K562 (cell line): ENCODE measurements at regions not wholly inside any gene's neighbourhood (a gene's known extent, or its start where the extent isn't known, plus 50 kb on each side); places are given as distances from the start of the nearest gene placed in this dataset.

Source experiments
- ATAC-seq: fragments of 200-7000 bp; cut with Tn5 transposase; 3 replicates; pipeline ENCODE4 v1.9.1; 2020; ENCODE audit warnings: moderate library complexity
- BruUV-seq: library from RNA; stranded (reverse); fragments of 400-500 nt; replicated peaks from 2 replicates; lab custom pipeline; 2021; lab: Mats Ljungman, UMichigan
- CTCF ChIA-PET: fragments of 300-600 bp; formaldehyde crosslinking; extraction: SDS; loops from one replicate; lab custom pipeline; 2021; ENCODE audit warnings: low intra/inter-chr PET ratio; lab: Yijun Ruan, JAX
- POLR2A ChIA-PET: fragments of 300-600, 350-650 bp; sonication (Branson Sonifier 250); formaldehyde crosslinking; extraction: SDS; loops from one replicate; lab custom pipeline; 2021; ENCODE audit warnings: antibody characterized with exemption, inconsistent platforms; lab: Yijun Ruan, JAX
- DNase-seq, 4 experiments: peaks; one replicate each; pipeline versions ENCODE4 v3.0.0 to v3.0.0-alpha.2; 2011 to 2018; ENCODE audit warnings: low spot score in 3 of 4, mixed read lengths in 3 of 4; ENCODE audit errors: extremely low read depth in 1 of 4
- FAIRE-seq: peaks from 2 replicates; lab custom pipeline; 2011; peaks lifted over from hg19 to GRCh38; lab: Jason Lieb, UNC
- H2AFZ ChIP-seq: 2 replicates; pipeline ENCODE4 v1.6.0; 2011; ENCODE audit warnings: low read depth, low read length, control low read depth, inconsistent platforms
- H3K27ac ChIP-seq: fragments of 200-600 bp; 3 replicates; pipeline ENCODE4 v1.8.0; 2011; ENCODE audit warnings: low read depth, mild to moderate bottlenecking, control low read depth, inconsistent platforms, low read length, moderate library complexity, mixed read lengths; ENCODE audit errors: extremely low read depth
- H3K27me3 ChIP-seq, 2 experiments: fragments of 300-600 bp in 1 of 2; 2 replicates in 1 of 2; 3 replicates in 1 of 2; pipeline versions ENCODE4 v1.6.0 to v1.8.0; 2011; ENCODE audit warnings: inconsistent platforms in 2 of 2, low read length in 2 of 2, mild to moderate bottlenecking in 1 of 2, mixed read lengths in 1 of 2, moderate library complexity in 1 of 2; ENCODE audit not compliant: control insufficient read depth in 2 of 2, insufficient read depth in 2 of 2
- H3K36me3 ChIP-seq: fragments of 300-600 bp; 3 replicates; pipeline ENCODE4 v1.8.0; 2011; ENCODE audit warnings: mild to moderate bottlenecking, low read length, inconsistent platforms; ENCODE audit not compliant: control insufficient read depth, insufficient read depth
- H3K4me1 ChIP-seq, 2 experiments: fragments of 200-600 bp in 1 of 2; replicated peaks in 1 of 2; 2 replicates in 1 of 2; 3 replicates in 1 of 2; pipeline versions ENCODE4 v1.5.1 to v1.8.0; 2011; ENCODE audit warnings: inconsistent platforms in 2 of 2, low read length in 2 of 2, mild to moderate bottlenecking in 1 of 2, mixed read lengths in 1 of 2, moderate library complexity in 1 of 2; ENCODE audit not compliant: control insufficient read depth in 2 of 2, insufficient read depth in 2 of 2
- H3K4me2 ChIP-seq: 2 replicates; pipeline ENCODE4 v1.6.1; 2011; ENCODE audit warnings: low read length, control low read depth, inconsistent platforms, mixed read lengths; ENCODE audit not compliant: insufficient read depth
- H3K4me3 ChIP-seq: fragments of 200-600 bp; sonication (generic), shearing (Covaris generic); 2 replicates; pipeline ENCODE4 v1.5.1; 2016; ENCODE audit warnings: control low read depth, inconsistent platforms
- H3K79me2 ChIP-seq: fragments of 200-600 bp; 3 replicates; pipeline ENCODE4 v1.8.0; 2011; ENCODE audit warnings: low read length, inconsistent platforms; ENCODE audit not compliant: control insufficient read depth, insufficient read depth
- H3K9ac ChIP-seq, 2 experiments: 2 replicates each; pipeline versions ENCODE4 v1.6.0 to v1.6.1; 2011; ENCODE audit warnings: low read depth in 2 of 2, low read length in 2 of 2, control low read depth in 1 of 2, inconsistent platforms in 1 of 2, mild to moderate bottlenecking in 1 of 2, mixed read lengths in 1 of 2; ENCODE audit not compliant: insufficient read depth in 1 of 2
- H3K9me1 ChIP-seq: one replicate; pipeline ENCODE4 v1.6.0; 2011; ENCODE audit warnings: inconsistent platforms, mild to moderate bottlenecking, low read length, moderate library complexity; ENCODE audit not compliant: control insufficient read depth, insufficient read depth
- H3K9me3 ChIP-seq: replicated peaks from 2 replicates; pipeline ENCODE4 v1.5.1; 2011; ENCODE audit warnings: low read depth, low read length, inconsistent platforms; ENCODE audit not compliant: control insufficient read depth, insufficient read depth
- H4K20me1 ChIP-seq: replicated peaks from 2 replicates; pipeline ENCODE4 v1.6.1; 2011; ENCODE audit warnings: low read length, inconsistent platforms, mixed read lengths; ENCODE audit not compliant: control insufficient read depth, insufficient read depth
- CC2D1A ChIP-seq: fragments of 450-650 bp; IDR thresholded peaks from 2 replicates; pipeline ENCODE4 v1.6.1; 2017; ENCODE audit warnings: mild to moderate bottlenecking
- EHMT2 ChIP-seq: fragments of 450-650 bp; IDR thresholded peaks from 2 replicates; pipeline ENCODE4 v1.6.1; 2018; ENCODE audit warnings: antibody characterized with exemption
- ELF1 ChIP-seq: fragments of 200-800 bp; sonication (Bioruptor generic); IDR thresholded peaks from 2 replicates; pipeline ENCODE4 v1.6.1; 2016; ENCODE audit warnings: missing genetic modification characterization, missing compliant biosample characterization
- ETV5 ChIP-seq: sonication (generic); formaldehyde crosslinking; IDR thresholded peaks from 2 replicates; pipeline ENCODE4 v1.4.0; 2020; ENCODE audit warnings: low read depth, mild to moderate bottlenecking, missing genetic modification reagents
- FOXA1 ChIP-seq: fragments of 450-650 bp; IDR thresholded peaks from 2 replicates; pipeline ENCODE4 v1.6.1; 2016; ENCODE audit warnings: mild to moderate bottlenecking, borderline replicate concordance
- KAT2B ChIP-seq: IDR thresholded peaks from one replicate; pipeline ENCODE4 v1.6.1; 2012; ENCODE audit warnings: low read depth, mild to moderate bottlenecking, control low read depth, inconsistent platforms, low read length, moderate library complexity
- NFATC3 ChIP-seq: fragments of 450-650 bp; IDR thresholded peaks from 2 replicates; pipeline ENCODE4 v1.6.1; 2017; ENCODE audit warnings: mild to moderate bottlenecking
- NR2F6 ChIP-seq: fragments of 450-650 bp; formaldehyde crosslinking; IDR thresholded peaks from 2 replicates; pipeline ENCODE4 v1.4.0; 2020; ENCODE audit warnings: mild to moderate bottlenecking
- PHF21A ChIP-seq: fragments of 450-650 bp; IDR thresholded peaks from 2 replicates; pipeline ENCODE4 v1.6.1; 2017; ENCODE audit warnings: low read depth, borderline replicate concordance
- RAD51 ChIP-seq: fragments of 450-650 bp; IDR thresholded peaks from 2 replicates; pipeline ENCODE4 v1.7.1; 2016; ENCODE audit warnings: low read depth, mild to moderate bottlenecking, borderline replicate concordance
- RBBP5 ChIP-seq: fragments of 200-600 bp; sonication (generic); IDR thresholded peaks from 2 replicates; pipeline ENCODE4 v1.6.1; 2012; ENCODE audit warnings: borderline replicate concordance, mild to moderate bottlenecking, low read length, control low read depth, inconsistent platforms; ENCODE audit not compliant: insufficient read depth, poor library complexity, severe bottlenecking
- RBM17 ChIP-seq: fragments of 200-400 bp; formaldehyde crosslinking; IDR thresholded peaks from 2 replicates; pipeline ENCODE4 v1.6.1; 2017; ENCODE audit warnings: low read depth, mild to moderate bottlenecking, low read length, borderline replicate concordance
- SP1 ChIP-seq: sonication (generic); formaldehyde crosslinking; IDR thresholded peaks from 2 replicates; pipeline ENCODE4 v1.8.1; 2022; ENCODE audit warnings: mild to moderate bottlenecking, missing genetic modification reagents
- TCF7 ChIP-seq: sonication (generic); IDR thresholded peaks from 2 replicates; pipeline ENCODE4 v1.6.1; 2016; ENCODE audit warnings: antibody characterized with exemption, borderline replicate concordance
- ZNF408 ChIP-seq: fragments of 250-450 bp; sonication (Bioruptor Pico); IDR thresholded peaks from 2 replicates; pipeline ENCODE4 v1.4.0; 2020; ENCODE audit warnings: low read depth, mild to moderate bottlenecking, moderate library complexity
- ZZZ3 ChIP-seq: fragments of 450-650 bp; IDR thresholded peaks from 2 replicates; pipeline ENCODE4 v1.6.1; 2016; ENCODE audit warnings: antibody characterized with exemption, mild to moderate bottlenecking, moderate library complexity
- WGBS: fragments of 100-300 bp; shearing (Covaris generic); methylation state at CpG from one replicate; pipeline ENCODE4 v1.1.6; 2016; ENCODE audit warnings: low coverage, mixed read lengths; ENCODE audit not compliant: insufficient coverage; ENCODE audit errors: missing lambda C conversion rate; 5-methylcytosine and 5-hydroxymethylcytosine counted together
- in situ Hi-C: fragments of 300-500 bp; cut with MboI; formaldehyde crosslinking; loops from 4 replicates; pipeline ENCODE4 v1.15.0; 2018; ENCODE audit warnings: inconsistent platforms, mixed read lengths
- intact Hi-C: fragments of 100-400 bp; cut with micrococcal nuclease; formaldehyde crosslinking; loops from 2 replicates; pipeline ENCODE4 v1.14.2; 2022
- TF ChIP-seq, protein P1 (sequence below): fragments of 450-650 bp; formaldehyde crosslinking; IDR thresholded peaks from 2 replicates; pipeline ENCODE4 v1.4.0; 2020; ENCODE audit warnings: mild to moderate bottlenecking, moderate library complexity
- TF ChIP-seq, protein P2 (sequence below): sonication (generic); formaldehyde crosslinking; IDR thresholded peaks from 2 replicates; pipeline ENCODE4 v1.8.0; 2023; ENCODE audit warnings: mild to moderate bottlenecking, missing genetic modification reagents

DNA sequence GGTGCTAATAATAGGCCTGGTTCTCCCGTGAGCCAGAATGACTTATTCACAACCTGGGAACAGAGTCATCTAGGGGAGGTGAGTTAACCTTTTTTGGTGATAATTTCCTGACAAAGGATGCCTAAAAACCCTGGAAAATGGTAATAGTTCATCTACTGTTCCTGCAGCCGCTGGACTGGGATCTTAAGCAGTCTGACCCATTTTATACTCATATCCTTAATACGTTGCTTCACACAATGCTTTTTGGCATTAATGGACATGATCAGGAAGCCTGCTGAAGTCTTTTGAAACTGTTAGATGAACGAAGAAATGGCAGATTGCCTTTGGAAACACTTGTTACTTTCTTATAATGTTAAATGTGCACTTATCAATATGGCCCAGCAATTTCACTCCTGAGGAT, 81.9 kb upstream of the BMP2 start:
- no TSS peak for BruUV-seq
- H3K4me3 ChIP-seq, result no peak overlapping the region
- ATAC-seq, result no peak
- H4K20me1 ChIP-seq, result no peaks in the 10 kb centered on the region
- H3K36me3 ChIP-seq, result no peaks in the 10 kb centered on the region
- H2AFZ ChIP-seq, result no peak overlapping the region
- no peak overlapping the region for H3K27ac ChIP-seq
- H3K4me2 ChIP-seq, result no peak overlapping the region
- no peak for TF ChIP-seq FOXA1
- TF ChIP-seq RAD51, result no peak
- no peak for TF ChIP-seq PHF21A
- TF ChIP-seq ZNF408 (CRISPR knock-in tag), result no peak
- TF ChIP-seq NR2F6 (CRISPR knock-in tag), result no peak
- TF ChIP-seq CC2D1A, result no peak
- TF ChIP-seq ELF1 (tag), result no peak
- no peak for TF ChIP-seq KAT2B
- no peak for TF ChIP-seq TCF7
- no peak for TF ChIP-seq NFATC3
- TF ChIP-seq ETV5 (CRISPR knock-in tag), result no peak
- TF ChIP-seq SP1 (CRISPR knock-in tag), result no peak
- TF ChIP-seq ZZZ3, result no peak
- TF ChIP-seq EHMT2, result no peak
- TF ChIP-seq RBBP5, result no peak
- no peak for TF ChIP-seq RBM17
- TF ChIP-seq, protein P1, sequence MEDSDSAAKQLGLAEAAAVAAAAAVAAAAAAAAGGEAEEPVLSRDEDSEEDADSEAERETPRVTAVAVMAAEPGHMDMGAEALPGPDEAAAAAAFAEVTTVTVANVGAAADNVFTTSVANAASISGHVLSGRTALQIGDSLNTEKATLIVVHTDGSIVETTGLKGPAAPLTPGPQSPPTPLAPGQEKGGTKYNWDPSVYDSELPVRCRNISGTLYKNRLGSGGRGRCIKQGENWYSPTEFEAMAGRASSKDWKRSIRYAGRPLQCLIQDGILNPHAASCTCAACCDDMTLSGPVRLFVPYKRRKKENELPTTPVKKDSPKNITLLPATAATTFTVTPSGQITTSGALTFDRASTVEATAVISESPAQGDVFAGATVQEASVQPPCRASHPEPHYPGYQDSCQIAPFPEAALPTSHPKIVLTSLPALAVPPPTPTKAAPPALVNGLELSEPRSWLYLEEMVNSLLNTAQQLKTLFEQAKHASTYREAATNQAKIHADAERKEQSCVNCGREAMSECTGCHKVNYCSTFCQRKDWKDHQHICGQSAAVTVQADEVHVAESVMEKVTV (CRISPR knock-in tag), result no peak
- TF ChIP-seq, protein P2, sequence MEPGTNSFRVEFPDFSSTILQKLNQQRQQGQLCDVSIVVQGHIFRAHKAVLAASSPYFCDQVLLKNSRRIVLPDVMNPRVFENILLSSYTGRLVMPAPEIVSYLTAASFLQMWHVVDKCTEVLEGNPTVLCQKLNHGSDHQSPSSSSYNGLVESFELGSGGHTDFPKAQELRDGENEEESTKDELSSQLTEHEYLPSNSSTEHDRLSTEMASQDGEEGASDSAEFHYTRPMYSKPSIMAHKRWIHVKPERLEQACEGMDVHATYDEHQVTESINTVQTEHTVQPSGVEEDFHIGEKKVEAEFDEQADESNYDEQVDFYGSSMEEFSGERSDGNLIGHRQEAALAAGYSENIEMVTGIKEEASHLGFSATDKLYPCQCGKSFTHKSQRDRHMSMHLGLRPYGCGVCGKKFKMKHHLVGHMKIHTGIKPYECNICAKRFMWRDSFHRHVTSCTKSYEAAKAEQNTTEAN (CRISPR knock-in tag), result no peak
- no peak for FAIRE-seq
- in situ Hi-C loops, result no loop called here
- no peaks in the 10 kb centered on the region for H3K79me2 ChIP-seq
- H3K9me3 ChIP-seq, result no peaks in the 10 kb centered on the region
- 0% methylated on average over 3 of the region's 4 CpGs for WGBS
- ChIA-PET CTCF (no interaction called here), POLR2A (no interaction called here)
- no peak overlapping the region for H3K9ac ChIP-seq
- no peaks in the 10 kb centered on the region for H3K27me3 ChIP-seq
- H3K9me1 ChIP-seq, result no peaks in the 10 kb centered on the region
- intact Hi-C loops, result no loop called here
- DNase-seq, result no peak
- no peaks in the 10 kb centered on the region for H3K4me1 ChIP-seq
